ENCODE measurements at regions not wholly inside any gene's neighbourhood (a gene's known extent, or its start where the extent isn't known, plus 50 kb on each side); places are given as distances from the start of the nearest gene placed in this dataset.

DNA sequence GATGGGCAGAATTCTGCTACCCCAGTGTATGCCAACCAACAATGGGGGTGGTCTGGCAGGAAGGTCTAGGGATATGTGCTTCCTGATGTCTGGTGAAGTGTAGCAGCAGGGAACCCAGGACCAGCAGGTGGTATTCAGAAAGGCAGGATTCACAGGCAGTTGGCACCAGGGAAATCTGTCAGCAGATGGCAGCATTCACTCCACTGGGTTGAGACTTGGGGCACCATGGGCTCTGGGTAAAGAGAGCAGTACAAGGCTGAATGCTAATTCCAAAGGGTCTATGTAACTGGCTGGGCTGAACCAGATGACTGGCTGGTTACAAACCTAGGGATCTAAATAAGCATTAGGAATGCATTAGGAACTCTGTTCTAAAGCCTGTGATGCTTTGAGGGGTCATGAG lies 466.9 kb upstream of the STXBP6 start:
- Histone ChIP-seq H3K79me2 (ENCODE audit: control insufficient read depth, insufficient read depth, low read length) (no peaks in the 10 kb centered on the region), H2AFZ (ENCODE audit: low read depth, low read length) (no peak overlapping the region), H3K27ac (ENCODE audit: insufficient read depth, low read depth, low read length) (no peak overlapping the region), H3K9ac (replicated peaks; ENCODE audit: extremely low read depth, insufficient read depth, low read length) (no peak overlapping the region), H3K4me1 (ENCODE audit: control insufficient read depth, extremely low read depth, insufficient read depth, low read length) (no peaks in the 10 kb centered on the region), H3K9me1 (replicated peaks; ENCODE audit: control insufficient read depth, extremely low read depth, insufficient read depth, low read length) (no peaks in the 10 kb centered on the region), H3K9me3 (replicated peaks; ENCODE audit: control insufficient read depth, insufficient read depth, low read length) (peaks cover 2% of the 10 kb centered on the region), H3K4me3 (replicated peaks in 1 of 3; ENCODE audit: insufficient read depth in 1 of 3, low read depth in 1 of 3, low read length in 3 of 3) (no peak overlapping the region), H3K4me2 (ENCODE audit: insufficient read depth, low read length) (no peak overlapping the region), H4K20me1 (replicated peaks; ENCODE audit: control insufficient read depth, extremely low read depth, insufficient read depth, low read length) (no peaks in the 10 kb centered on the region), H3K36me3 (ENCODE audit: control insufficient read depth in 2 of 2, extremely low read depth in 1 of 2, insufficient read depth in 2 of 2, low read length in 2 of 2) (no peaks in the 10 kb centered on the region), H3K27me3 (ENCODE audit: control insufficient read depth in 2 of 2, insufficient read depth in 2 of 2, low read length in 2 of 2) (no peaks in the 10 kb centered on the region)
- no peak for TF ChIP-seq MYC (IDR thresholded peaks at IDR 0.05; ENCODE audit: low read depth, low read length)
- TF ChIP-seq JUN (IDR thresholded peaks at IDR 0.05; ENCODE audit: borderline replicate concordance, insufficient read depth, insufficient read length, low read depth): no peak
- TF ChIP-seq GATA2 (IDR thresholded peaks at IDR 0.05; ENCODE audit: insufficient read depth, insufficient read length, low read depth, low read length): no peak
- no peak for TF ChIP-seq POLR2A (IDR thresholded peaks at IDR 0.05; ENCODE audit: low read depth, low read length)
- TF ChIP-seq POLR2AphosphoS5 (IDR thresholded peaks at IDR 0.05; ENCODE audit: insufficient read depth, low read depth, low read length): no peak
- TF ChIP-seq, protein P1, sequence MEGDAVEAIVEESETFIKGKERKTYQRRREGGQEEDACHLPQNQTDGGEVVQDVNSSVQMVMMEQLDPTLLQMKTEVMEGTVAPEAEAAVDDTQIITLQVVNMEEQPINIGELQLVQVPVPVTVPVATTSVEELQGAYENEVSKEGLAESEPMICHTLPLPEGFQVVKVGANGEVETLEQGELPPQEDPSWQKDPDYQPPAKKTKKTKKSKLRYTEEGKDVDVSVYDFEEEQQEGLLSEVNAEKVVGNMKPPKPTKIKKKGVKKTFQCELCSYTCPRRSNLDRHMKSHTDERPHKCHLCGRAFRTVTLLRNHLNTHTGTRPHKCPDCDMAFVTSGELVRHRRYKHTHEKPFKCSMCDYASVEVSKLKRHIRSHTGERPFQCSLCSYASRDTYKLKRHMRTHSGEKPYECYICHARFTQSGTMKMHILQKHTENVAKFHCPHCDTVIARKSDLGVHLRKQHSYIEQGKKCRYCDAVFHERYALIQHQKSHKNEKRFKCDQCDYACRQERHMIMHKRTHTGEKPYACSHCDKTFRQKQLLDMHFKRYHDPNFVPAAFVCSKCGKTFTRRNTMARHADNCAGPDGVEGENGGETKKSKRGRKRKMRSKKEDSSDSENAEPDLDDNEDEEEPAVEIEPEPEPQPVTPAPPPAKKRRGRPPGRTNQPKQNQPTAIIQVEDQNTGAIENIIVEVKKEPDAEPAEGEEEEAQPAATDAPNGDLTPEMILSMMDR (IDR thresholded peaks at IDR 0.05; ENCODE audit: extremely low read depth in 1 of 2, insufficient read depth in 1 of 2, low read depth in 1 of 2, low read length in 2 of 2): no peak
- TF ChIP-seq, protein P2, sequence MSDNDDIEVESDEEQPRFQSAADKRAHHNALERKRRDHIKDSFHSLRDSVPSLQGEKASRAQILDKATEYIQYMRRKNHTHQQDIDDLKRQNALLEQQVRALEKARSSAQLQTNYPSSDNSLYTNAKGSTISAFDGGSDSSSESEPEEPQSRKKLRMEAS (IDR thresholded peaks at IDR 0.05; ENCODE audit: insufficient read depth, insufficient read length): no peak
- TF ChIP-seq FOS (IDR thresholded peaks at IDR 0.05; ENCODE audit: borderline replicate concordance, insufficient read depth, low read length): no peak
- CTCF ChIA-PET: no interaction called here
- DNase-seq (ENCODE audit: low read depth, low spot score) (no peak), FAIRE-seq (no peak)
- dilution Hi-C loops (cut with MboI; ENCODE audit: extremely low pct_ligation_motif_present, low sequenced_read_pairs) (no loop called here), intact Hi-C loops (cut with micrococcal nuclease) (no loop called here)
- no TSS peak for BruUV-seq (replicated peaks)
- POLR2A ChIA-PET: no interaction called here
